Right lobe of liver (tissue), 6 donors: ENCODE measurements at regions not wholly inside any gene's neighbourhood (a gene's known extent, or its start where the extent isn't known, plus 50 kb on each side); places are given as distances from the start of the nearest gene placed in this dataset.

ENCODE experiments used
- ATAC-seq, 4 donors: fragments of 200-7000 bp; cut with Tn5 transposase; one replicate each; pipeline ENCODE4 v1.9.1; 2020; ENCODE audit warnings: mild to moderate bottlenecking in 4 of 4, moderate library complexity in 4 of 4
- DNase-seq, 3 donors: peaks; one replicate each; pipeline ENCODE4 v3.0.0-alpha.2; 2020
- H3K27ac ChIP-seq, 3 donors: fragments of 200-600 bp; one replicate each; pipeline ENCODE4 v1.8.0; 2022
- H3K27me3 ChIP-seq, 2 donors: fragments of 200-600 bp; one replicate each; pipeline ENCODE4 v1.8.0; 2022
- H3K36me3 ChIP-seq, 4 donors: fragments of 200-600 bp; sonication (generic) in 1 of 4; one replicate each; pipeline versions ENCODE4 v1.5.1 to v1.8.0; 2017 to 2022; ENCODE audit warnings: control low read depth in 1 of 4
- H3K4me1 ChIP-seq, 4 donors: fragments of 200-600 bp; sonication (generic) in 1 of 4; one replicate each; pipeline versions ENCODE4 v1.5.1 to v1.8.0; 2017 to 2022; ENCODE audit warnings: control low read depth in 1 of 4
- H3K4me3 ChIP-seq, 3 donors: fragments of 200-600 bp; one replicate each; pipeline ENCODE4 v1.8.0; 2022
- H3K9me3 ChIP-seq, 4 donors: fragments of 200-600 bp; sonication (generic) in 1 of 4; one replicate each; pipeline versions ENCODE4 v1.5.1 to v1.8.0; 2017 to 2022; ENCODE audit warnings: control low read depth in 1 of 4
- POLR2A ChIP-seq: fragments of 450-650 bp; IDR thresholded peaks from one replicate; pipeline ENCODE4 v1.6.1; 2017; ENCODE audit warnings: antibody characterized with exemption, mild to moderate bottlenecking
- WGBS: methylation state at CpG from one replicate; pipeline ENCODE4 v1.1.6; 2018; ENCODE audit warnings: low coverage, low lambda C conversion rate; ENCODE audit not compliant: insufficient coverage; ENCODE audit errors: missing lambda C conversion rate; 5-methylcytosine and 5-hydroxymethylcytosine counted together
- intact Hi-C, 2 donors: fragments of 100-400 bp; cut with DNase I; formaldehyde crosslinking; loops; one replicate each; pipeline versions ENCODE4 v1.11.2 to v1.14.1; 2022
- TF ChIP-seq, protein P1 (sequence below), 4 donors: fragments of 200-600 bp in 3 of 4; fragments of 450-650 bp in 1 of 4; IDR thresholded peaks; one replicate each; pipeline versions ENCODE4 v1.5.1 to v1.8.0; 2016 to 2022; ENCODE audit warnings: antibody characterized with exemption in 4 of 4, mild to moderate bottlenecking in 2 of 4
- donor health status: DM: no; HTN: yes; CAD: no.
- donor health status: DM: no; HTN: no; CAD: no.
- donor health status: DM: no; HTN: no; CAD: no.
- donor health status: DM: no; HTN: yes; CAD: no.
- donor health status: DM: no; HTN: yes; CAD: no.

DNA sequence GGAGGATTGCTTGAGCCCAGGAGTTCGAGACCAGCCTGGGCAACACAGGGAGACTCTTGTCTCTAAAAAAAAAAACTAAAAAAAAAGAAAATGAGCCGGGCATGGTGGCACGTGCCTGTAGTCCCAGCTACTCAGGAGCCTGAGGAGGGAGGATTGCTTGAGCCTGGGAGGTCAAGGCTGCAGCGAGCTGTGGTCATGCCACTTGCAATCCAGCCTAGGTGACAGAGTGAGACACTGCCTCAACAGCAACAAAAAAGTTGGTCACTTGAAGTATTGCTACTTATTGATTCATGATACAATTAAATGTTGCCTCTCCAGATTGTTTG lies 57.9 kb upstream of the CXADR start:
- Histone ChIP-seq H3K4me3 (no peak overlapping the region), H3K27me3 (no peaks in the 10 kb centered on the region), H3K27ac (no peak overlapping the region), H3K36me3 (no peaks in the 10 kb centered on the region), H3K4me1 (peaks cover 0 to 12% (median 0%) of the 10 kb centered on the region in 4 donors), H3K9me3 (no peaks in the 10 kb centered on the region)
- TF ChIP-seq POLR2A = no peak
- TF ChIP-seq, protein P1, sequence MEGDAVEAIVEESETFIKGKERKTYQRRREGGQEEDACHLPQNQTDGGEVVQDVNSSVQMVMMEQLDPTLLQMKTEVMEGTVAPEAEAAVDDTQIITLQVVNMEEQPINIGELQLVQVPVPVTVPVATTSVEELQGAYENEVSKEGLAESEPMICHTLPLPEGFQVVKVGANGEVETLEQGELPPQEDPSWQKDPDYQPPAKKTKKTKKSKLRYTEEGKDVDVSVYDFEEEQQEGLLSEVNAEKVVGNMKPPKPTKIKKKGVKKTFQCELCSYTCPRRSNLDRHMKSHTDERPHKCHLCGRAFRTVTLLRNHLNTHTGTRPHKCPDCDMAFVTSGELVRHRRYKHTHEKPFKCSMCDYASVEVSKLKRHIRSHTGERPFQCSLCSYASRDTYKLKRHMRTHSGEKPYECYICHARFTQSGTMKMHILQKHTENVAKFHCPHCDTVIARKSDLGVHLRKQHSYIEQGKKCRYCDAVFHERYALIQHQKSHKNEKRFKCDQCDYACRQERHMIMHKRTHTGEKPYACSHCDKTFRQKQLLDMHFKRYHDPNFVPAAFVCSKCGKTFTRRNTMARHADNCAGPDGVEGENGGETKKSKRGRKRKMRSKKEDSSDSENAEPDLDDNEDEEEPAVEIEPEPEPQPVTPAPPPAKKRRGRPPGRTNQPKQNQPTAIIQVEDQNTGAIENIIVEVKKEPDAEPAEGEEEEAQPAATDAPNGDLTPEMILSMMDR (IDR thresholded peaks at IDR 0.05) = no peak
- ATAC-seq = no peak
- WGBS = 83% methylated on average over 4 of the region's 4 CpGs
- intact Hi-C loops = no loop called here
- DNase-seq = no peak

DNA sequence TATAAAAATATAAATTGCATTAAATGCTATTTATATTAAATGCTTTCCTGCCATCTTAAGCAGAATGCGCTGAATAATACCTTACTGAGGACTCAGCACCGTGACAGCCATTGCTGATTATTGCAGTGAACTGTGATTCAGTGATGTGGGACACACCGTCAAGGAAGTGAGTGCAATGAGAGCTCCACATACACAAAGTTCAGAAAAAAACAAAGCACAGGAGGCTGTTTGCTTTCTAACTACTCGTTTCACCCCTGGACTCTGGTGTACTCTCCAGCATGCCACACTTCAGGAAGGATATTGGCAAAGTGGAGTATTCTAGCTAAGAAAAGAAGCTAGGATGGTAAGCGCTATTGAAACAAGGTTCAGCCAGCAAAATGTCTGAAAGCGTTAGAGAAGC lies 57.4 kb upstream of the CXADR start:
- H3K4me1 ChIP-seq = peaks cover 0 to 12% (median 0%) of the 10 kb centered on the region in 4 donors
- H3K36me3 ChIP-seq = no peaks in the 10 kb centered on the region
- H3K27ac ChIP-seq = no peak overlapping the region
- no peak for DNase-seq
- 56% methylated on average over 6 of the region's 6 CpGs for WGBS
- peak in 3 of 4 donors; percentile 26 to 48 (median 46) for ATAC-seq
- TF ChIP-seq, protein P1 (IDR thresholded peaks at IDR 0.05) = no peak
- TF ChIP-seq POLR2A = no peak
- H3K27me3 ChIP-seq = no peaks in the 10 kb centered on the region
- no peak overlapping the region for H3K4me3 ChIP-seq
- intact Hi-C loops = no loop called here
- H3K9me3 ChIP-seq = no peaks in the 10 kb centered on the region

DNA sequence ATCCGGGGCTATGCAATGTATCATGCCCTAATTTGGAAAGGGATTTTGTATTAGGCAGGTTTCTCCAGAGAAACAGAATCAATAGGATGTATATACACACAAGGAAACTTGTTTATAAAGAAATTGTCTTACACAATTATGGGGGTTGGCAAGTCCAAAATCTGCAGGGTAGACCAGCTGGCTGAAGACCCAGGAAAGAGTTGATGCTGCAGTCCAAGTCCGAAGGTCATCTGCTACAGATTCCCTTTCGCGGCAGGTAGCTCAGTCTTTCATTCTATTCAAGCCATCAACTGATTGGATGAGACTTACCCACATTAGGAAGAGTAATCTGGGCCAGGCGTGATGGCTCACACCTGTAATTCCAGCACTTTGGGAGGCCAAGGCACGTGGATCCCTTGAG lies 54.6 kb upstream of the CXADR start:
- ATAC-seq (no peak), DNase-seq (no peak)
- intact Hi-C loops = no loop called here
- no peaks in the 10 kb centered on the region for H3K36me3 ChIP-seq
- peaks cover 0 to 18% (median 3%) of the 10 kb centered on the region in 4 donors for H3K4me1 ChIP-seq
- H3K4me3 ChIP-seq = no peak overlapping the region
- no peak overlapping the region for H3K27ac ChIP-seq
- no peaks in the 10 kb centered on the region for H3K9me3 ChIP-seq
- TF ChIP-seq, protein P1 (IDR thresholded peaks at IDR 0.05) = no peak
- TF ChIP-seq POLR2A = no peak
- WGBS = 57% methylated on average over 6 of the region's 6 CpGs
- H3K27me3 ChIP-seq = no peaks in the 10 kb centered on the region

DNA sequence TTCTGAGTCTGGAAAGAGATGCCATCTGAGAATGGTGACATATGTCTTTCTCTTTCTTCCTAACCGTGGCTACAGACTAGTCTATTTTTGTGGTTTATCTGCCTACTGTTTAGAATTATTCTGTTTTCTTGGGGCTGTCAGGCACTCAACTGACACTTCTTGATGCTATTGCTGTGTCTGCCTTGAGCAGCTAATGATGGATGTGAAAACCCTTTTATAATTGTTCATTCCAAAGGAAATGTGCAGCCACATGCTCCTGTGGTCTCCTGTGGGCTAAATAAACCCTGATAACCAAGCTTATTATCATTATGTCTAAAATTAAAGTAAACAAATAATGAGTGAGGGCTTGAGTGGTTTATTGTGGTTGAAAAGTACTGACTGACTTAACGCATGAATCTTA lies 52.7 kb upstream of the CXADR start:
- H3K9me3 ChIP-seq = no peaks in the 10 kb centered on the region
- H3K4me1 ChIP-seq = peaks cover 0 to 23% (median 3%) of the 10 kb centered on the region in 4 donors
- H3K27ac ChIP-seq = no peak overlapping the region
- 57% methylated on average over 2 of the region's 2 CpGs for WGBS
- ATAC-seq = no peak
- intact Hi-C loops = no loop called here
- no peaks in the 10 kb centered on the region for H3K36me3 ChIP-seq
- no peaks in the 10 kb centered on the region for H3K27me3 ChIP-seq
- TF ChIP-seq POLR2A = no peak
- TF ChIP-seq, protein P1 (IDR thresholded peaks at IDR 0.05) = no peak
- no peak overlapping the region for H3K4me3 ChIP-seq
- no peak for DNase-seq

DNA sequence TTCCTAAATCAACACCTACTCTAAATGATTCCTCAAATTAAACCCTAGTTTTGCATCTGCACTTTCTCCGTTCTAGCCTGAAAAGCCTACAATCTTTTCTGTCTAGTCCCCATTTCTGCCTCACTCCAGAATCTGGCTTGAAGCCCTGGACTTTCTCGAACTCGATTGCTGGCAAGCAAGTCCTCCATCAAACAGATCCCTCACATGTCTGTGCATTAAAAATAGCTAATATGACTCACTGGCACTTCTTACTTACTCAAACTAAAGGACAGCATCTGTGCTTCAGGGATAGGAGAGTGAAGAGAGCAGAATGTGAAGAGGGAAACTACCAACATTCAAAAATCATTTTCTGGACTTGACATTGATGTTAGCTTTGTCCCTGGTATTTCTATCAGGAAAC lies 51.8 kb upstream of the CXADR start:
- intact Hi-C loops = no loop called here
- ATAC-seq = peak; percentile 25 to 61 (median 39)
- TF ChIP-seq, protein P1 (IDR thresholded peaks at IDR 0.05) = no peak
- TF ChIP-seq POLR2A = no peak
- Histone ChIP-seq H3K36me3 (no peaks in the 10 kb centered on the region), H3K27me3 (no peaks in the 10 kb centered on the region), H3K27ac (peak overlapping the region; percentile 35 to 78 (median 75)), H3K9me3 (no peaks in the 10 kb centered on the region), H3K4me1 (peaks cover 0 to 23% (median 3%) of the 10 kb centered on the region in 4 donors), H3K4me3 (no peak overlapping the region)
- 16% methylated on average over 3 of the region's 3 CpGs for WGBS
- peak in 1 of 3 donors; percentile 41 for DNase-seq
